ENCODE measurements at regions not wholly inside any gene's neighbourhood (a gene's known extent, or its start where the extent isn't known, plus 50 kb on each side); places are given as distances from the start of the nearest gene placed in this dataset.

- Histone ChIP-seq H3K79me2 (ENCODE audit: control insufficient read depth, insufficient read depth, low read length) (no peaks in the 10 kb centered on the region), H3K4me1 (ENCODE audit: control insufficient read depth, low read depth, low read length) (no peaks in the 10 kb centered on the region), H3K4me3 (ENCODE audit: low read length) (no peak overlapping the region), H2AK5ac (ENCODE audit: low read length) (no peak overlapping the region), H3K27ac (ENCODE audit: low read depth, low read length) (no peak overlapping the region), H4K8ac (ENCODE audit: low read depth, low read length) (no peak overlapping the region), H2BK15ac (replicated peaks; ENCODE audit: low read depth) (no peak overlapping the region), H3K36me3 (ENCODE audit: control insufficient read depth, insufficient read depth, low read length) (no peaks in the 10 kb centered on the region), H3K56ac (ENCODE audit: low read length) (no peak overlapping the region), H4K5ac (ENCODE audit: low read length) (no peak overlapping the region), H2BK120ac (ENCODE audit: low read depth, low read length) (no peak overlapping the region), H3K18ac (ENCODE audit: low read length) (no peak overlapping the region), H3K4ac (ENCODE audit: low read depth, low read length) (no peak overlapping the region), H3K79me1 (ENCODE audit: low read length) (no peaks in the 10 kb centered on the region), H3K4me2 (ENCODE audit: low read length) (no peak overlapping the region), H3K27me3 (ENCODE audit: insufficient read depth, low read length, poor library complexity) (no peaks in the 10 kb centered on the region), H3K9ac (ENCODE audit: low read length) (no peak overlapping the region), H2BK5ac (ENCODE audit: low read length) (no peak overlapping the region), H3K23ac (ENCODE audit: low read length) (no peak overlapping the region)
- no CpG with 5 or more reads among the region's 3 CpGs for WGBS (ENCODE audit: extremely low coverage, insufficient coverage, low lambda C conversion rate)
- no peak for DNase-seq
Measured at GRCh38 chr9:84490206-84490841, 149.8 kb upstream of the SLC28A3 start.

DNA sequence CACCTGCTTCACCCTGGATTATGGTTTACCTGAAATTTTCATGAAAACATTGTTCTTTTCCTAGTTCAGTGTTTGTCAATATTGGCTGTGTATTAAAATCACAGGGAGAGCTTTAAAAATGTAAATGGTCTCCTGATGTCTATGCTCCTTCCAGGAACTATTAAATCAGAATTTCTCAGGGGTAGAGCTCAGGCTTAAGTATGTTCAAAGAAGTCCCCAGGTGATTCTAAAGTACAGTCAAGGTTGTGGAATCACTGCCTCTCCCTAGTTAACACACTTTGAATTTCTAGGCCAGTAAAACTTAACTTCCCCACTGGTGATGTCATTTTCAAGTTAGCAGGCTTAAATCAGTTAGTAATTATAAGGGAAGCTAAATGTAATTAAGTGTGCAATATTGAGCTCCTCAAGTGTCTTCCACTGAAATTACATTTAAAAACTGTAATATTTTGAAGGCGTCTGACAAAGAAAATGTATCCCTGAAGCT is 150.3 kb upstream of the SLC28A3 start:
- Histone ChIP-seq H3K4ac (ENCODE audit: low read depth, low read length) (no peak overlapping the region), H2BK120ac (ENCODE audit: low read depth, low read length) (no peak overlapping the region), H3K27me3 (ENCODE audit: insufficient read depth, low read length, poor library complexity) (no peaks in the 10 kb centered on the region), H3K23ac (ENCODE audit: low read length) (no peak overlapping the region), H3K79me1 (ENCODE audit: low read length) (no peaks in the 10 kb centered on the region), H2AK5ac (ENCODE audit: low read length) (no peak overlapping the region), H3K4me3 (ENCODE audit: low read length) (no peak overlapping the region), H3K9ac (ENCODE audit: low read length) (no peak overlapping the region), H3K4me1 (ENCODE audit: control insufficient read depth, low read depth, low read length) (no peaks in the 10 kb centered on the region), H3K4me2 (ENCODE audit: low read length) (no peak overlapping the region), H2BK15ac (replicated peaks; ENCODE audit: low read depth) (no peak overlapping the region), H4K8ac (ENCODE audit: low read depth, low read length) (no peak overlapping the region), H3K56ac (ENCODE audit: low read length) (no peak overlapping the region), H3K79me2 (ENCODE audit: control insufficient read depth, insufficient read depth, low read length) (no peaks in the 10 kb centered on the region), H3K27ac (ENCODE audit: low read depth, low read length) (no peak overlapping the region), H2BK5ac (ENCODE audit: low read length) (no peak overlapping the region), H4K5ac (ENCODE audit: low read length) (no peak overlapping the region), H3K18ac (ENCODE audit: low read length) (no peak overlapping the region), H3K36me3 (ENCODE audit: control insufficient read depth, insufficient read depth, low read length) (no peaks in the 10 kb centered on the region)
- no CpG with 5 or more reads among the region's 1 CpG for WGBS (ENCODE audit: extremely low coverage, insufficient coverage, low lambda C conversion rate)
- DNase-seq = no peak

DNA sequence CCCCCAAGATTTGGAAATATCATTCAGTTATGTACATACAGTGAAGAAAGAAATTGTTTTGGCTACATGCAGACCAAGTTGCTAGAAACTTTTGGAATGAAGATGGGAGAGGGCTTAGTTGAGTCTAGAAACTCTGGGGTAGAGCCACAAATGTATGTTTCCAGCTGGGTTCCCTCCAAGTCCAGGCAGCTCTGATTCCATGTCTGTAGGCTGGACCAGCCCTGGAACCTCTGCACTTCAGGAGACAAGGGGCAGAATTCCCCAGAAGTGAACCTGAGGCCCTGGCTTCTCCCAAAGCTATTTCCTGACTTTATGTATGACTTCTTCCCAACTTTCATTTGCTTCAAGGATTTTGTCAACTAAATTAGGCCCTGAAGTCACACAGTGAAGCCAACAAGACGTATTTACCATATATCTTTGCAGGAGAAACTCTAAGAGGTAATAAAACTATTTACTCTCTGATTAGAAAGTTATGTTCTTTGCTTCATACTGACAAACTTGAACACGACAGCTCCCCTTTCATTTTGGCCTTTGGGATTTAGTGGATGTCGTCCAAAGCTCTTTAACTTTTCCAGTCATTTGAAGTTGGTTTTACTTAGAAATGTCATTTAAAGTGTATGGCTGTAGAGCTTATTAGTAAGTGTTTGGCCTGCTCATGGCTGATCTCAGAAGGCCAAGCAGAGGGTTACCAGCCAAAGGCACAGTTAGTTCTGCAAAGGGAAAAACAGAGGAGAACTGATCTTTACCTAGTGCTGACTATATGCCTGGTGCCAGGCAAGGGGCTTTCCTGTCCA is 152.0 kb upstream of the SLC28A3 start:
- Histone ChIP-seq H3K4ac (ENCODE audit: low read depth, low read length) (no peak overlapping the region), H3K4me1 (ENCODE audit: control insufficient read depth, low read depth, low read length) (no peaks in the 10 kb centered on the region)
- DNase-seq = no peak

DNA sequence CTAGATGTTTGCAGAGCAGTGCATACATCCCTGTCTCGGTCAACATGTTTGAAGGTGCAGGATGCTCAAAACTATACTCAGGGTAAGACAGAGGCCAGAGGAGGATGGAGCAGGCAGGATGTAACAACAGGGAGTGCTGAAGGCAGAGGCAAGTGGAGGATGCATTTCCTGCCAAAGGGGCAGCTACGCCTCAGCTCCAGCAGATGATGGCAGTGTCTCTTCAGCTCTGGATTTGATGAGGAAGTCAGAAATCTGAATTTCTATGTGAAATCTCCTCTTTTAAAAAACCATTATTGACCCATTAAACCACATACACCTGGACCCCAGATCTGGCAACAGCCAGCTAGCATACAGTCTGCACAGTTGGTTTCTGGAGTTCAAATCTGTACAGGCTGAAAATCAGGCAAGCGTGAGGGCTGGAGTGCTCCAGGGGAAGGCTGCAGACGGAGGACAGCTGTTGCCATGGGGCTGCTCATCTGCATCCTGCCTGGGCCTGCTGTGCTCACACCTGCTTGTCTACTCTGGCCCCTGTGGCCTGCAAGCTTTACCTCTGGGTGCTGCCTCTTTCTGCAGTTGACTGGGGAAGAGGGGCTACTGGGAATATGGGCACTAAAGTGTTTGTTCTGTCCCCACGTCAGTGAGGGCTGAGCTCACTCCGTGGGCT is 152.9 kb upstream of the SLC28A3 start:
- no peaks in the 10 kb centered on the region for H3K4me1 ChIP-seq (ENCODE audit: control insufficient read depth, low read depth, low read length)
- H4K8ac ChIP-seq (ENCODE audit: low read depth, low read length) = no peak overlapping the region
- H3K23ac ChIP-seq (ENCODE audit: low read length) = no peak overlapping the region
- no peak overlapping the region for H4K5ac ChIP-seq (ENCODE audit: low read length)
- H2BK15ac ChIP-seq (replicated peaks; ENCODE audit: low read depth) = no peak overlapping the region
- H2BK120ac ChIP-seq (ENCODE audit: low read depth, low read length) = no peak overlapping the region
- H3K27ac ChIP-seq (ENCODE audit: low read depth, low read length) = no peak overlapping the region
- no peak overlapping the region for H3K56ac ChIP-seq (ENCODE audit: low read length)
- no peaks in the 10 kb centered on the region for H3K79me1 ChIP-seq (ENCODE audit: low read length)
- H3K4ac ChIP-seq (ENCODE audit: low read depth, low read length) = no peak overlapping the region
- H3K4me2 ChIP-seq (ENCODE audit: low read length) = no peak overlapping the region
- H3K79me2 ChIP-seq (ENCODE audit: control insufficient read depth, insufficient read depth, low read length) = no peaks in the 10 kb centered on the region
- no peak overlapping the region for H2AK5ac ChIP-seq (ENCODE audit: low read length)
- peak; percentile 40 for DNase-seq
- no peak overlapping the region for H2BK5ac ChIP-seq (ENCODE audit: low read length)
- no CpG with 5 or more reads among the region's 6 CpGs for WGBS (ENCODE audit: extremely low coverage, insufficient coverage, low lambda C conversion rate)
- no peak overlapping the region for H3K18ac ChIP-seq (ENCODE audit: low read length)
- H3K9ac ChIP-seq (ENCODE audit: low read length) = no peak overlapping the region
- no peaks in the 10 kb centered on the region for H3K36me3 ChIP-seq (ENCODE audit: control insufficient read depth, insufficient read depth, low read length)
- no peak overlapping the region for H3K4me3 ChIP-seq (ENCODE audit: low read length)
- no peaks in the 10 kb centered on the region for H3K27me3 ChIP-seq (ENCODE audit: insufficient read depth, low read length, poor library complexity)

More for the DNA sequence above, 152.0 kb upstream of the SLC28A3 start:
- Histone ChIP-seq H2AK5ac (ENCODE audit: low read length) (no peak overlapping the region), H3K4me2 (ENCODE audit: low read length) (no peak overlapping the region), H3K79me1 (ENCODE audit: low read length) (no peaks in the 10 kb centered on the region), H2BK5ac (ENCODE audit: low read length) (no peak overlapping the region), H2BK15ac (replicated peaks; ENCODE audit: low read depth) (no peak overlapping the region), H3K18ac (ENCODE audit: low read length) (no peak overlapping the region), H4K5ac (ENCODE audit: low read length) (no peak overlapping the region), H3K23ac (ENCODE audit: low read length) (no peak overlapping the region), H3K27me3 (ENCODE audit: insufficient read depth, low read length, poor library complexity) (no peaks in the 10 kb centered on the region), H3K36me3 (ENCODE audit: control insufficient read depth, insufficient read depth, low read length) (no peaks in the 10 kb centered on the region), H3K9ac (ENCODE audit: low read length) (no peak overlapping the region), H2BK120ac (ENCODE audit: low read depth, low read length) (no peak overlapping the region), H3K56ac (ENCODE audit: low read length) (no peak overlapping the region), H3K27ac (ENCODE audit: low read depth, low read length) (no peak overlapping the region), H3K4me3 (ENCODE audit: low read length) (no peak overlapping the region), H3K79me2 (ENCODE audit: control insufficient read depth, insufficient read depth, low read length) (no peaks in the 10 kb centered on the region), H4K8ac (ENCODE audit: low read depth, low read length) (no peak overlapping the region)
- no CpG with 5 or more reads among the region's 3 CpGs for WGBS (ENCODE audit: extremely low coverage, insufficient coverage, low lambda C conversion rate)

DNA sequence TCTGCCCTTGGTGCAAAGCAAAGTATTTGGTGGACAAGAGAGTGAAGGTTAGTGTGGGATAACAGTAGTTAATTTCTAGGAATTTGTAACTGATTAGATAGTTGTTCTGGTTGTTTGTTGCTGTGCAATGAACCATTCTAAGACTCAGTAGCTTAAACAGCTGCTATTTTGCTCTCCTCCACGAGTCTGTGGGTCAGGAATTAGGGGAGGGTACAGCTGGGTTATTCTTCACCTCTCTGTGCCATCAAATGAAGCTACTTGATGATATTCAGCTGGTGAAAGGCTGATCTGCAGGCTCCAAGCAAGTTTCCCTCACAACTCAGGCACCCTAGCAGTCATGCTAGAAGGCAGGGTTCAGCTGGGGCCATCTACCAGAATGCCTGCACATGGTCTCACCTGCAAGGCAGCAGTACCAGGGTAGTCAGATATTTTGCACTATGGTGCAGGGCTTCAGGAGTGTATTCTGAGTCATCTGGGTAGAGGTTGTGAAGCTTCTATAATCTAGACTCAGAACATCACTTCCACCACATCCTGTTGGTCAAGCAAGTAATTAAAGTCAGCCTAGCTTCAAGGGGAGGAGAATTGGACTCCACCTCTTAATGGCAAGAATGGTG is 159.5 kb upstream of the SLC28A3 start:
- Histone ChIP-seq H2AK5ac (ENCODE audit: low read length) (no peak overlapping the region), H3K79me1 (ENCODE audit: low read length) (no peaks in the 10 kb centered on the region), H3K79me2 (ENCODE audit: control insufficient read depth, insufficient read depth, low read length) (no peaks in the 10 kb centered on the region), H3K4me2 (ENCODE audit: low read length) (no peak overlapping the region), H3K27ac (ENCODE audit: low read depth, low read length) (no peak overlapping the region), H3K4me1 (ENCODE audit: control insufficient read depth, low read depth, low read length) (no peaks in the 10 kb centered on the region), H3K18ac (ENCODE audit: low read length) (no peak overlapping the region), H3K56ac (ENCODE audit: low read length) (no peak overlapping the region), H3K9ac (ENCODE audit: low read length) (no peak overlapping the region), H3K27me3 (ENCODE audit: insufficient read depth, low read length, poor library complexity) (no peaks in the 10 kb centered on the region), H4K8ac (ENCODE audit: low read depth, low read length) (no peak overlapping the region), H3K23ac (ENCODE audit: low read length) (no peak overlapping the region), H3K4ac (ENCODE audit: low read depth, low read length) (no peak overlapping the region), H3K4me3 (ENCODE audit: low read length) (no peak overlapping the region), H2BK5ac (ENCODE audit: low read length) (no peak overlapping the region), H3K36me3 (ENCODE audit: control insufficient read depth, insufficient read depth, low read length) (no peaks in the 10 kb centered on the region), H4K5ac (ENCODE audit: low read length) (no peak overlapping the region), H2BK120ac (ENCODE audit: low read depth, low read length) (no peak overlapping the region), H2BK15ac (replicated peaks; ENCODE audit: low read depth) (no peak overlapping the region)
- DNase-seq = no peak
- WGBS (ENCODE audit: extremely low coverage, insufficient coverage, low lambda C conversion rate) = no CpG with 5 or more reads among the region's 1 CpG
